GM20431 (cell line): ENCODE measurements at regions not wholly inside any gene's neighbourhood (a gene's known extent, or its start where the extent isn't known, plus 50 kb on each side); places are given as distances from the start of the nearest gene placed in this dataset.
"Not testable (repeated sequence)": the region's sequence is repeated elsewhere in the genome, so short reads cannot be mapped to it uniquely, and the experiment has no call there.

ENCODE experiments used
- in situ Hi-C: fragments of 300-500 bp; cut with MseI, MboI; formaldehyde crosslinking; loops from one replicate; pipeline ENCODE4 v1.15.0; 2020; ENCODE audit warnings: low sequenced_read_pairs; ENCODE audit not compliant: unreplicated experiment

DNA sequence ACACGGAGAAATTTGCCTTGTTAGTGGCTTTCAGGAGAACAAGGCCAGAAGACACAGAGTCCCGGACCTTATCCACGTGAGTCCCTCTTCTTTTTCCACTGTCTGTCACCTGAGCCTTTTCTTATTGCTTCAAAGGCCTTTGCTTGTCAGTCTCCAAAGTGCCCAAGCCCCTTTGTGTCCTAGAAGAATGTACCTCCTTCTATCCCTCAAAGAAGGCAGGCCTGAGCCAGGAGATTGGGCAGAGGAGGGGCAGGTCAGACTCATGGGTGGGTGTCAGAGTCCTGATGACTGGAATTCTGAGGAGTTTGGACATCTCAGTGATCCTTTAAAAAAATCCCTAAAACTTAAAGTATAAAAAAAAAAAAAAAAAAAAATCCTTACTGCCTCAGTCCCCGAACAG lies 299.6 kb upstream of the NCAM1 start:
- in situ Hi-C loops: no loop called here

DNA sequence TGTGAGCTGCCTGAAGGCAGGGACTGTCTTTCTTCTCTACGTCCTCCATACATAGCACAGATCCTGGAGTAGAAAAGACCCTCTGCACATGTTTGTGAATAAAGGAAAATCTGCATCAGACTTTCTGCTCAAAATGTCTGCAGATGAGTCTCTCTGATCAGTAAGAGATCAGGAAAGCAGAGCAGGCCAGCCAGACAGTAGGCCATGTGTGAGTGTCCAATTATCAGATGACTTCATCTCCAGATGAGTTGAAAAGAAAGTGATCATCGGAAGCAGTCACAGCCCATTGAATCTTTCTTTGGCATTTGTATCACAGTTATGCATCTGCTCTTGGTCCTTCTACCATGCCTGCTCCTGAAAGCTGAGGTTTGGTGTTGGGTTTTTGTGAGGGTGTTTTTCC lies 298.7 kb upstream of the NCAM1 start:
- in situ Hi-C loops: no loop called here

DNA sequence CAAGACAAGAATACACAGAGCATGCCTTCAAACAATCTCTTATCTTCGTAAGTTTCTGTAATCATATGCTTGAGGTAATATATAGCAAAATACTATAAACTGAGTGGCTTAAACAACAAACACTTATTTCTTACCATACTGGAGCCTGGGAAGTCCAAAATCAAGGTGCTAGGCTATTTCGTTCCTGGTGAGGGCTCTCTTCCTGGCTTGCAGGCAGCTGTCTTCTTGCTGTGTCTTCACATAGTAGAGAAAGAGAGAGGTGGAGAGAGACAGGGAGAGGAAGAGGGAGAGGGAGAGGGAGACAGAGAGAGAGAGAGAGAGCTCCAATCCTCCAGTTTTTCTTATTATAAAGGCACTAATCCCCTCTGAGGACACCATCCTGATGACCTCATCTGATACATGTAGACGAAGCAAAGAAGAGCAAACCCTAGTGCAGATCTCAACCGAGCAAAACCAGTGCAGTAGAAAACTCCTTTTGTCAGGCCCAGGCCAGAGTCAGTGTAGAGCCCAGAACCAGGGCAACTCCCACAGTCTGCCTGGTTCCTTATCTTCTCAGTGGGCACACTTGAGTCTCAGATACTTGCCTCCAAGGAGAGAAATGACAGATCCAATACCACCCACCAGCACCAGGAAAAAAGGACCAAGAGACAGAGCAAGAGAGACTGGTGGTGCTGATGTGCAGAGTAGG lies 297.1 kb upstream of the NCAM1 start:
- in situ Hi-C loops: no loop called here

- in situ Hi-C loops: no loop called here
These were observed 295.9 kb upstream of the NCAM1 start for GRCh38 chr11:112665291-112665690.

DNA sequence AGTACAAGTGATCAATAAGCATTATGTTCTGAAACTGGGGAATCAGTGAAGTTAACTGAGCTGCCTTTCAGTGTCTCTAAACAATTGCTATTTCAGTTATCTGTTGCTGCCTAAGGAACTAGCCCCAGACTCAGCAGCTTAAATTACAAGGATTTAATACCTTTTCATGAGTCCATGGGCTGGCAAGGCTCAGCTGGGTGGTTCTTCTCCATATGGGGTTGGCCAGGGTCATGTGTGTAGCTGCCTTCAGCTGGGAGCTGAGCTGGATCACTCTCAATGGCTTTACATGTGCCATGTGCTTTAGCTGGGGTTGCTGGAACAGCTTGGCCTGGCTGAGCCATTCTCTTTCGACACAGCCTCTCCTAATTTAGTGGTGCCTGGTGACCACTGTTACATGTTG lies 295.0 kb upstream of the NCAM1 start:
- in situ Hi-C loops: no loop called here

GRCh38 chr11:112670806-112671570 lies 290.2 kb upstream of the NCAM1 start:
- in situ Hi-C loops: no loop called here

- in situ Hi-C loops: not testable (repeated sequence)
These were observed 287.8 kb upstream of the NCAM1 start for GRCh38 chr11:112673401-112673800.

DNA sequence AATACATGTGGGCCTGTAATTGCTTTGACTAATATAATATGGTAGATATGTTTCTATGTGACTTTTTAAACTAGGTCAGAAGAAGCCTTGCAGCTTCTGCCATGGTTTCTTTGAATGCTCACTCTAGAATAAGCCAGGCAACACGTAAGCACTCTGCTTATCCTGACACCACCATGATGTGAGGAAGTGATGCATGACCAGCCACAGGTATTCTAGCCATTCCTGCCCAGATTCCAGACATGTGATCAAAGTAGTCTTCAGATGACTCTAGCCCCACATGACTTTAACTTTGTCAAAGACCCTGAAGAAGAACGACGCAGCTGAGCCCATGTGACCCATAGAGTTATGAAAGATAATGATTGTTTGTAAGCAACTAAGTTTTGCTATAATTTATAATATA lies 276.1 kb upstream of the NCAM1 start:
- in situ Hi-C loops: no loop called here

- in situ Hi-C loops: no loop called here
These were observed 271.4 kb upstream of the NCAM1 start for GRCh38 chr11:112689851-112690250.

GRCh38 chr11:112693781-112694180 lies 267.4 kb upstream of the NCAM1 start:
- in situ Hi-C loops: no loop called here

- in situ Hi-C loops: no loop called here
These were observed 267.0 kb upstream of the NCAM1 start for GRCh38 chr11:112694245-112694644.

GRCh38 chr11:112694813-112695212 lies 266.4 kb upstream of the NCAM1 start:
- in situ Hi-C loops: no loop called here

- in situ Hi-C loops: no loop called here
These were observed 263.6 kb upstream of the NCAM1 start for GRCh38 chr11:112697391-112698178.

- in situ Hi-C loops: no loop called here
These were observed 256.1 kb upstream of the NCAM1 start for GRCh38 chr11:112705148-112705547.

DNA sequence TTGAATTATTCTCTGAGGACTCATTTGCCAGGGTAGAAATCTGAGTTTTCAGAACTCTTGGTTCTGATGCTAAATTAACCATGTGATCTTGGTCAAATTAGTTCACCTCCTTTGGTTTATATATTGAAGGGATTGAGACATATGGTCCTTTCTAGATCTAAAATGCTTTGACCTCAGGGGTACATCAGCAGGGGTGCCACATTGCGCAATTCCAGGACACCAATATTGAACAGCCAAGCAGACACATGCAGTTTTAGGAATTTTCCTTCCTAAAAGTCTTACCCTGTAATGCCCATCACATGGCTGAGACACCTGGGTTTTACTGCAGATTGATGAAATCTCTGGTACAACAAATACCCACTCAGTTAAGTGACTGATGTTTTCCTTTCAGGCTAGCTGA lies 254.4 kb upstream of the NCAM1 start:
- in situ Hi-C loops: no loop called here

- in situ Hi-C loops: not testable (repeated sequence)
These were observed 246.9 kb upstream of the NCAM1 start for GRCh38 chr11:112714340-112714739.

DNA sequence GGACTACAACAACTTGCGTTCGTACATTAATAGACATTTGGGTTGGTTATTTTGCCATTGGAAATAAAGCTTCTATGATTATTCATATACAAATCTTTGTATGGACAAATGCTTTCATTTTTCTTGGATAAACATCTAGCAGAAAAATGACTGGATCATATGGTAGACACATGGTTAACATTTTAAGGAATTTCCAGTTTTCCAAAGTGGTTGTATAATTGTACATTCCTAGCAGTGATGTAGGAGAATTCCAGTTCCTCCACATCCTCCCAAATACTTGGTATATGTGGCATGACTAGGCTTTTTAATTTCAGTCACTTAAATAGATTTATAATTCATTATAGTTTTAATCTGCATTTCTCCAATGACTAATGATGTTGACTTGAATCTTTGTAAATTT lies 246.2 kb upstream of the NCAM1 start:
- in situ Hi-C loops: no loop called here

GRCh38 chr11:112718483-112718882 lies 242.7 kb upstream of the NCAM1 start:
- in situ Hi-C loops: no loop called here

DNA sequence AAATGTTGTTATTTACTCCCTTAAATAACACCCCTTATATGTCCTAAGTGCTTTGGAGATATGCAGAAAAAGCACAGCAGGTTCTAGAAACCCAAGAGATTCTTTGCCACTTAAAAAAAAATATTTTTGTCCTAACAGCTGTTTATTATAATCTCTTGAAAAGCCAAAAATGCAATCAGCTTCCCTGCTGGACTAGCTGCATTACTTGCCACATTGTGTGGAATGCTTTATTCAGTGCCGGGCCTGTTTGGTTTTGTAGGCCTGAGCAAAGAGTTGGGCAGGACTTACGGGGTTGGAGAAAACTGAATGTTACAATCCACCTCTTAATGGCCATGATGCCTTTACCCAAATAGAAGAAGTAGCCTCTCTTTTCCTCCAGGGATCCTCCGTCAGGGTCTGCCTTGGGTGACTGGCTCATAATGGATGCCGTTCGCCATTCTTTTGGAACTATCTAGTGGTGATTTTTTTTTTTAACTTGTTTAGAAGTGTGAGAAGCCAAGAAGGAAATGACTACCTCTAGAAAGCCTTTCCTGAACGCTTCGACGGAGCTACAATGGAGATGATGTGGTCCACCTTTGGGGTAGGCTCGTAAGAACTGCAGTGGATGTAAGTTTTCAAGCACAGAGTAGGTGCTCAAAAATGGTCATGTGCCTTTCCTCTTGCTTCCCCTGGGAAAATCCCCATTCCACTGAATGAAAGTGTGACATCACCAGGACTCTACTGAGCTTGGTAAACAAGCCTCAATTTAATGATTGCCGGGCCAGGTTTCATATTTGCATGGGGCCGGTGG lies 241.3 kb upstream of the NCAM1 start:
- in situ Hi-C loops: no loop called here

- in situ Hi-C loops: no loop called here
These were observed 239.1 kb upstream of the NCAM1 start for GRCh38 chr11:112722148-112722547.
